Loucy (cell line): ENCODE measurements at regions not wholly inside any gene's neighbourhood (a gene's known extent, or its start where the extent isn't known, plus 50 kb on each side); places are given as distances from the start of the nearest gene placed in this dataset.

Source experiments
- EZH2phosphoT487 ChIP-seq: fragments of 200-600 bp; IDR thresholded peaks from 2 replicates; pipeline ENCODE4 v1.6.1; 2018; ENCODE audit warnings: antibody characterized with exemption, mild to moderate bottlenecking, moderate library complexity, borderline replicate concordance
- TF ChIP-seq, protein P1 (sequence below): fragments of 200-600 bp; sonication (generic); conservative IDR thresholded peaks from 2 replicates; pipeline ENCODE4 v1.5.1; 2014; ENCODE audit warnings: mild to moderate bottlenecking, antibody characterized with exemption, low read length

DNA sequence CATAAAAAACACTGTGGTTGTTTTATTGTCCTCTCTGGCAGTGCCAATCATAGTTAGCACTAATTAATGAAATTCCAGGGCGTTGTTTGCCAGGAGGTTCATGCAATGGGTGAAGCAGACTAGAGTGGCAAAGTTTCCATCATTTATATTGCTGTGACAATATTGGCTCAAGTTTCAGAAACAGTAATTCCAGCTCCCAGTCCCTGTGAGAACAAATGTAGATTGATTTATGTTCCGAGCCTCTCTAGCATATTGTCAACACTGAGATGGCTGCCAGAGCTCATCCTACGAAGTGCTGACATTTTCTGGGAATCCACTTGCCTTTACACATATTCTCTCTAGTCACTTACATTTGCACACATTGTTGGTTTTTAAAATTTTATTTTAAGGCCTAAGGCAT, 440.0 kb upstream of the IGFBP7 start:
- TF ChIP-seq, protein P1, sequence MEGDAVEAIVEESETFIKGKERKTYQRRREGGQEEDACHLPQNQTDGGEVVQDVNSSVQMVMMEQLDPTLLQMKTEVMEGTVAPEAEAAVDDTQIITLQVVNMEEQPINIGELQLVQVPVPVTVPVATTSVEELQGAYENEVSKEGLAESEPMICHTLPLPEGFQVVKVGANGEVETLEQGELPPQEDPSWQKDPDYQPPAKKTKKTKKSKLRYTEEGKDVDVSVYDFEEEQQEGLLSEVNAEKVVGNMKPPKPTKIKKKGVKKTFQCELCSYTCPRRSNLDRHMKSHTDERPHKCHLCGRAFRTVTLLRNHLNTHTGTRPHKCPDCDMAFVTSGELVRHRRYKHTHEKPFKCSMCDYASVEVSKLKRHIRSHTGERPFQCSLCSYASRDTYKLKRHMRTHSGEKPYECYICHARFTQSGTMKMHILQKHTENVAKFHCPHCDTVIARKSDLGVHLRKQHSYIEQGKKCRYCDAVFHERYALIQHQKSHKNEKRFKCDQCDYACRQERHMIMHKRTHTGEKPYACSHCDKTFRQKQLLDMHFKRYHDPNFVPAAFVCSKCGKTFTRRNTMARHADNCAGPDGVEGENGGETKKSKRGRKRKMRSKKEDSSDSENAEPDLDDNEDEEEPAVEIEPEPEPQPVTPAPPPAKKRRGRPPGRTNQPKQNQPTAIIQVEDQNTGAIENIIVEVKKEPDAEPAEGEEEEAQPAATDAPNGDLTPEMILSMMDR: no peak
- no peak for TF ChIP-seq EZH2phosphoT487
